ENCODE measurements at regions not wholly inside any gene's neighbourhood (a gene's known extent, or its start where the extent isn't known, plus 50 kb on each side); places are given as distances from the start of the nearest gene placed in this dataset.

DNA sequence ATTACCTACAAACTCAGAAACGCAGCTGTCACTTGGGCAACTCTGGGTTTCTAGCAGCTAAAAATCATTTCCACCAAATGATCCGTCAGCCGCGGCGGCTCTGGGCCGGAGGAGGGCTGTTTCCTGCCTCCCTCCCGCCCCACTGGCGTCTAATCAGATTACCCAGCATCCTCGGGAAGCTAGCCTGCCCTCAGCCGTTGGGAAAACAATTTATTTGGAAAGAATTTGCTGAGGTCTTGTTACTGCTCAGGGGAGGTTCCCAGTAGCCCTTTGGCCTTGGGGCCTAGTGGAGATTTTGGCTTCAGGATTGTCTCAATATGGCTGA lies 65.0 kb upstream of the ADGRA1 start:
- TF ChIP-seq, protein P1, sequence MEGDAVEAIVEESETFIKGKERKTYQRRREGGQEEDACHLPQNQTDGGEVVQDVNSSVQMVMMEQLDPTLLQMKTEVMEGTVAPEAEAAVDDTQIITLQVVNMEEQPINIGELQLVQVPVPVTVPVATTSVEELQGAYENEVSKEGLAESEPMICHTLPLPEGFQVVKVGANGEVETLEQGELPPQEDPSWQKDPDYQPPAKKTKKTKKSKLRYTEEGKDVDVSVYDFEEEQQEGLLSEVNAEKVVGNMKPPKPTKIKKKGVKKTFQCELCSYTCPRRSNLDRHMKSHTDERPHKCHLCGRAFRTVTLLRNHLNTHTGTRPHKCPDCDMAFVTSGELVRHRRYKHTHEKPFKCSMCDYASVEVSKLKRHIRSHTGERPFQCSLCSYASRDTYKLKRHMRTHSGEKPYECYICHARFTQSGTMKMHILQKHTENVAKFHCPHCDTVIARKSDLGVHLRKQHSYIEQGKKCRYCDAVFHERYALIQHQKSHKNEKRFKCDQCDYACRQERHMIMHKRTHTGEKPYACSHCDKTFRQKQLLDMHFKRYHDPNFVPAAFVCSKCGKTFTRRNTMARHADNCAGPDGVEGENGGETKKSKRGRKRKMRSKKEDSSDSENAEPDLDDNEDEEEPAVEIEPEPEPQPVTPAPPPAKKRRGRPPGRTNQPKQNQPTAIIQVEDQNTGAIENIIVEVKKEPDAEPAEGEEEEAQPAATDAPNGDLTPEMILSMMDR (IDR thresholded peaks at IDR 0.05), result no peak
- no peak for TF ChIP-seq POLR2A (IDR thresholded peaks at IDR 0.05)
- no peak for DNase-seq (ENCODE audit: low spot score in 2 of 2)
- WGBS, 2 donors, result 13 to 25% methylated on average over 4 to 10 of the region's 10 CpGs
- intact Hi-C loops (cut with DNase I; ENCODE audit: low total_unique reads), result no loop called here
- no peak overlapping the region for H3K4me3 ChIP-seq (ENCODE audit: low read depth, poor library complexity, severe bottlenecking)

DNA sequence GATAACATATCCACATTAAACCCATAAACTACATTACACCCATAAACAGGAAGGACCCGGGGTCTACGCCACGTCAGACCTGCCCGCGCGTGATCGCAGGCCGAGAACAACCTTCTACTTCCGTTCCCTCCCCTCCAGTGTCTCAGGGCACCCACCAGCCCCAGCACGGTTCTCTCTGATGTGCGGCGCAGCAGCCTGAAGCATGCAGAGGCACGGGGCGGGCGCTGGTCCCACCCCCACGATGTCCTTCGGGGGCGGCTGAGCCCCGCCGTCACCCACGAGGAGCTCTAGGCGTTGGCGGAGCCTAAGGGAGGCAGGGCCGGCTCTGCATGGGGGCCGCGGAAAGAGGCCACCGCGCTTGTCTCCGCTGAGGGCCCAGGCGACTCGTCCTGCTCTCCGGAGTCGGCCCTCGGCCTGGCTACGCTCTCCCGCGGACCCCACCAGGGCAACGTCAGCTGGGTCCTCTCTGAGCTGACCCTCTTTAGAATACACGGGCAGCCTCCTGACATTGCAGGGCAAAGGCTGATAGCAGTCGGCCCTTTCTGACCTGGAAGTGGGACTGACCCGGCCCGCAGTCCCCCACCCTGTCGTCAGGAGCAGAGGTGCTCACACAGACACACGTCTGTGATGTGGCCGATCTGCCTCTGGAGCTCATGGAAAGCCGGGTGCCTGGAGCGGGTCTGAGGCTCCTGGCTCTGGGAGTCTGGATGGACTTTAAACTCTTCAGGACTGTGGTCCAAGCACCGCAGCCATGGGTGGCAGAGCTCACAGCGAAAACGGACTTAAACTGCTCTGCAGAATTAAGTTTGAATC lies 65.6 kb upstream of the ADGRA1 start:
- no peak overlapping the region for H3K4me3 ChIP-seq (ENCODE audit: low read depth, poor library complexity, severe bottlenecking)
- no peak for DNase-seq (ENCODE audit: low spot score in 2 of 2)
- TF ChIP-seq, protein P1 (IDR thresholded peaks at IDR 0.05), result no peak
- TF ChIP-seq POLR2A (IDR thresholded peaks at IDR 0.05), result no peak
- 85 to 88% methylated on average over 36 to 49 of the region's 50 CpGs for WGBS, 2 donors
- intact Hi-C loops (cut with DNase I; ENCODE audit: low total_unique reads), result no loop called here

DNA sequence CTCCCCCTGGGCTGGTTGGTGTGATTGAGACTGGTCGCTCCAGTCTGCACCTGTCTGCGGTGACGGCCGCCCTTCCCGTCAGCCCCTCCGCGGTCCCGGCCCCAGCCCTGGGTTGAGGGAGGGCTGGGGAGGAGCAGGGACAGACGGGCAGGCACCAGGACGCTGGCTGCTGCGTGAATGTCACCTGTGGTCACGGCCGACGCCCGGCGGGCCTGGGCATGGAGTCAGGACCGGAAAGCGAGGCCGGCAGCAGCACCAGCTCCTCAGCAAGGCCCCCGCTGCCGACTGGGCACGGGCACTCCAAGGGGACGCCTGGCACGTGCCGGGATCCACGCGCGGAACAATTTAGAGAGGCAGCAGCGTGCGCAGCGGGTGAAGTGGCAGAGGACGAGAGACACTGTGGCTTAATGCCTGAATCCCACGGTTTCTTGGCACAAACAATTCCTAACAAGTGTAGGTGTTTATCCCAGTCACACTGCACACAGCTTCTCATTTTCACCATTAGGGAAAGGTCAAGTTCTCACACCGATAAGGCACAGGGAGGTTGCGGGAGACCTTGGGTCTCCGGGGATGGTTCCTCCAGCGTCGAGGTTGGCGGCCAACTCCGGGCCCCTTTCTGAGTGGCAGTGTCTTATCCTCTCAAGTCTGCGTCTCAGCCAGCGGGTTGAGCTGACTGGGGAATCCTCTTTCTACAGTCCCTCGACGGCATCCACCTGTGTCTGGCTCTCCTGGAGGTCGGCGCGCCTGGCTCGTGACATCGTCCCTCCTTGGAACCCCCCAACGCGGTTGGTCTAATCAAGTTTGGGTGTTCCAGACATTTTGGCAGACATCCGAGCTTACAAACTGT lies 66.4 kb upstream of the ADGRA1 start:
- WGBS, 2 donors, result 90 to 93% methylated on average over 32 to 36 of the region's 52 CpGs
- intact Hi-C loops (cut with DNase I; ENCODE audit: low total_unique reads), result no loop called here
- no peak for DNase-seq (ENCODE audit: low spot score in 2 of 2)
- TF ChIP-seq, protein P1 (IDR thresholded peaks at IDR 0.05), result no peak
- H3K4me3 ChIP-seq (ENCODE audit: low read depth, poor library complexity, severe bottlenecking), result no peak overlapping the region

DNA sequence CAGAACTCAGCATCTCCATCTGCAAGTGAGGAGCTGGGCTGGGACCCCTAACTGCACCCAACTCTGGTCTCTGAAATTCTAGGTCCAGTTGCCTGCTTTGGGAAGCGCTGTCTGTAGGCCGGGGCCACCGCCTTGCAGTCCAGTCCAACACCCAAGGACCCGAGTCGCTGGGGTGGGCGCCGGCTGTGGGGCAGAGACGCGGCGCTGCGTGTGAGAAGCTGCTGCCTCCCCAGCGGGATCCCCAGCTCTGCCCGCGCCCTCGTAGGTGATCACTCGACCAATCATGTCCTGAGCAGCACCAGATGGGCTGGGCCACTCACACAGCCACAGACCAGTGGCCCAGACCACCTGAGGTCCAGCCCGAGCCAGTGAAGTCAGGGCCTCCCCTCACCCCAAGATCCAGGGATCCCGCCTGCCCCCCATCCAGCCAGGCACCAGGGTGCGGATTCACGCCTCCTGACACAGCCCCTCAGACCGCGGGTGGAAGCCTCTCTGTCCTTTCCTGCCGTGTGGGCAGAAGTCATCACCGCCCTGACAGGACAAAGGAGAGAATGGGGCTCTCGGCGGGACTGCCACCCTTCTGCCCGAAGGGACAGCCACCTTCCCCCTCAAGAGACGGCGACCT lies 67.4 kb upstream of the ADGRA1 start:
- H3K4me3 ChIP-seq (ENCODE audit: low read depth, poor library complexity, severe bottlenecking), result no peak overlapping the region
- TF ChIP-seq, protein P1 (IDR thresholded peaks at IDR 0.05), result no peak
- DNase-seq (ENCODE audit: low spot score in 2 of 2), result no peak
- 79 to 87% methylated on average over 16 to 29 of the region's 29 CpGs for WGBS, 2 donors
- intact Hi-C loops (cut with DNase I; ENCODE audit: low total_unique reads), result no loop called here

DNA sequence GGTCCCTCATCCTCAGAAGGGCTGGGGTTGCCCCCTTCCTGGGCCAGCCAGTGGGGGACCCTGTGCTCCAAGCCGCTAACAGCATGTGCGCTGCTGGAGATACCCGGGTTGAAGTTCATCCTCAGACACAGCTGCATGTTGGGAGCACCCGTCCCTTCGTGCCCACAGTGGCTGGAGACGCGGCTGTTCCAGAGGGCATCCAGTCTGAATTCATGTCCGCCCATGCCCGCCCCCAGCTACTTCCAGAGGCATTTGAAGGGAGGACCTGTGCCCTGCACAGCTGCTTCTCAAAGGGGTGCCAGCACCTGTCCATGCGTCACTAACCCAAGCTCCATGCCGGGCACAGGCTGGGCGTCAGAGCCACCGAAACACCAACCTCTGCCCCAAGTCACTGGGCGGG lies 68.1 kb upstream of the ADGRA1 start:
- TF ChIP-seq, protein P1 (IDR thresholded peaks at IDR 0.05), result no peak
- no peak for TF ChIP-seq POLR2A (IDR thresholded peaks at IDR 0.05)
- WGBS, 2 donors, result 93 to 95% methylated on average over 13 to 14 of the region's 14 CpGs
- DNase-seq (ENCODE audit: low spot score in 2 of 2), result no peak
- H3K4me3 ChIP-seq (ENCODE audit: low read depth, poor library complexity, severe bottlenecking), result no peak overlapping the region
- intact Hi-C loops (cut with DNase I; ENCODE audit: low total_unique reads), result no loop called here
